Mesothelial cell of epicardium (in vitro differentiated cells): ENCODE measurements at regions not wholly inside any gene's neighbourhood (a gene's known extent, or its start where the extent isn't known, plus 50 kb on each side); places are given as distances from the start of the nearest gene placed in this dataset.

ENCODE experiments used
- DNase-seq, 2 experiments: peaks; one replicate each; pipeline ENCODE4 v3.0.0; 2021; ENCODE audit warnings: low spot score in 2 of 2; ENCODE audit not compliant: unreplicated experiment in 2 of 2
- H3K27ac Mint-ChIP-seq: 2 replicates; pipeline ENCODE4 v1.8.0; 2021; ENCODE audit warnings: mixed read lengths
- H3K27me3 Mint-ChIP-seq: 2 replicates; pipeline ENCODE4 v1.8.0; 2021; ENCODE audit warnings: low read depth, mixed read lengths
- H3K36me3 Mint-ChIP-seq: 2 replicates; pipeline ENCODE4 v1.8.0; 2021; ENCODE audit warnings: mixed read lengths
- H3K4me1 Mint-ChIP-seq: 2 replicates; pipeline ENCODE4 v1.8.0; 2021; ENCODE audit warnings: mixed read lengths
- H3K4me3 Mint-ChIP-seq: 2 replicates; pipeline ENCODE4 v1.8.0; 2021; ENCODE audit warnings: mild to moderate bottlenecking, moderate library complexity, mixed read lengths
- H3K9me3 Mint-ChIP-seq: 2 replicates; pipeline ENCODE4 v1.8.0; 2021; ENCODE audit warnings: mixed read lengths
- TF ChIP-seq, protein P1 (sequence below): fragments of 200-600 bp; sonication (generic); IDR thresholded peaks from one replicate; pipeline ENCODE4 v1.5.0; 2021; ENCODE audit warnings: antibody characterized with exemption; ENCODE audit not compliant: unreplicated experiment

- no peaks in the 10 kb centered on the region for H3K9me3 Mint-ChIP-seq
- peak overlapping the region; percentile 39 for H3K27ac Mint-ChIP-seq
- TF ChIP-seq, protein P1, sequence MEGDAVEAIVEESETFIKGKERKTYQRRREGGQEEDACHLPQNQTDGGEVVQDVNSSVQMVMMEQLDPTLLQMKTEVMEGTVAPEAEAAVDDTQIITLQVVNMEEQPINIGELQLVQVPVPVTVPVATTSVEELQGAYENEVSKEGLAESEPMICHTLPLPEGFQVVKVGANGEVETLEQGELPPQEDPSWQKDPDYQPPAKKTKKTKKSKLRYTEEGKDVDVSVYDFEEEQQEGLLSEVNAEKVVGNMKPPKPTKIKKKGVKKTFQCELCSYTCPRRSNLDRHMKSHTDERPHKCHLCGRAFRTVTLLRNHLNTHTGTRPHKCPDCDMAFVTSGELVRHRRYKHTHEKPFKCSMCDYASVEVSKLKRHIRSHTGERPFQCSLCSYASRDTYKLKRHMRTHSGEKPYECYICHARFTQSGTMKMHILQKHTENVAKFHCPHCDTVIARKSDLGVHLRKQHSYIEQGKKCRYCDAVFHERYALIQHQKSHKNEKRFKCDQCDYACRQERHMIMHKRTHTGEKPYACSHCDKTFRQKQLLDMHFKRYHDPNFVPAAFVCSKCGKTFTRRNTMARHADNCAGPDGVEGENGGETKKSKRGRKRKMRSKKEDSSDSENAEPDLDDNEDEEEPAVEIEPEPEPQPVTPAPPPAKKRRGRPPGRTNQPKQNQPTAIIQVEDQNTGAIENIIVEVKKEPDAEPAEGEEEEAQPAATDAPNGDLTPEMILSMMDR, result no peak
- H3K4me3 Mint-ChIP-seq, result no peak overlapping the region
- no peaks in the 10 kb centered on the region for H3K36me3 Mint-ChIP-seq
- H3K4me1 Mint-ChIP-seq, result peaks cover 27% of the 10 kb centered on the region
- peaks cover 6% of the 10 kb centered on the region for H3K27me3 Mint-ChIP-seq
- DNase-seq, result no peak
These were observed 122.4 kb upstream of the ZNF236 start for GRCh38 chr18:76699923-76700322.

GRCh38 chr18:76697441-76697901, 124.9 kb upstream of the ZNF236 start:
- Mint-ChIP-seq H3K36me3 (no peaks in the 10 kb centered on the region), H3K4me1 (peaks cover 27% of the 10 kb centered on the region), H3K4me3 (peak overlapping the region; percentile 57), H3K27me3 (no peaks in the 10 kb centered on the region), H3K9me3 (peaks cover 8% of the 10 kb centered on the region), H3K27ac (peak overlapping the region; percentile 85)
- no peak for DNase-seq
- TF ChIP-seq, protein P1, result no peak

- Mint-ChIP-seq H3K27ac (no peak overlapping the region), H3K4me1 (peaks cover 5% of the 10 kb centered on the region), H3K4me3 (no peak overlapping the region), H3K9me3 (peaks cover 8% of the 10 kb centered on the region), H3K27me3 (peaks cover 12% of the 10 kb centered on the region), H3K36me3 (no peaks in the 10 kb centered on the region)
- TF ChIP-seq, protein P1, result no peak
- no peak for DNase-seq
These were observed 130.6 kb upstream of the ZNF236 start for GRCh38 chr18:76691800-76692199.

DNA sequence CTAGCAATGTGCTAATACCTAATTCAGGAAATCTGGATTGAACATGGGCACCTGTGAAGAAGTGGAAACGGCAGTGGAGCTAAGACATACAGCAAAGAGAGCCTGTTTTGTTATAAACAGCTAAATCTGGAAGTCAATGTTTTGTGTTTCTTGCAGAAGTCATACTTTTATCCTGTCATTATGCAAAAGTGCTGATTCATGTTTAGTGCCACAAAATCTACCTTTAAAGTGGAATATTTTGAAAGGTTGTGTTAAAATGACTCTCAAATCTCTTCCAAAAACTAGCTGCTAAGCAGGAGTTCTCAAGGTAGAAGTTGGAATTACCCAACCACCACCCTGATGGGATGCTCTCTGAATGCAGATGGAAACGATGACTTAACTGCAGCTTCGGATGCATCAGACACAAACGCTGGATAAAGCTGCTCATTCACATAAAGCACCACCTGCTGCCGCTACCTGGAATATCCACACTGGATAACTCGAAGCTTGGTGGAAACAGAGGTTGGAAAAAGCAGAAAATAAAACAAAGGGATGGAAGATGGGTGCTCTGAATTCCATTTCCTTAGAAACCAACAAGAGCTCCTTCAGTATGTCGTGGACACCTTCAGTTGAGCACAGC, 132.6 kb upstream of the ZNF236 start:
- no peak for DNase-seq
- TF ChIP-seq, protein P1, result no peak
- no peak overlapping the region for H3K4me3 Mint-ChIP-seq
- H3K36me3 Mint-ChIP-seq, result no peaks in the 10 kb centered on the region
- H3K9me3 Mint-ChIP-seq, result peaks cover 8% of the 10 kb centered on the region
- H3K27ac Mint-ChIP-seq, result no peak overlapping the region
- peaks cover 7% of the 10 kb centered on the region for H3K4me1 Mint-ChIP-seq
- H3K27me3 Mint-ChIP-seq, result peaks cover 12% of the 10 kb centered on the region

- Mint-ChIP-seq H3K36me3 (no peaks in the 10 kb centered on the region), H3K27me3 (peaks cover 12% of the 10 kb centered on the region), H3K4me1 (peaks cover 7% of the 10 kb centered on the region), H3K27ac (no peak overlapping the region), H3K4me3 (no peak overlapping the region), H3K9me3 (peaks cover 8% of the 10 kb centered on the region)
- no peak for DNase-seq
- TF ChIP-seq, protein P1, result no peak
These were observed 133.5 kb upstream of the ZNF236 start for GRCh38 chr18:76688724-76689472.
